Dendritic cell treated with granulocyte-macrophage colony-stimulating factor and Interleukin-4, amounts not matched to agents 40 ng/mL and 50 ng/mL, for 4 days (primary cell): ENCODE measurements at regions not wholly inside any gene's neighbourhood (a gene's known extent, or its start where the extent isn't known, plus 50 kb on each side); places are given as distances from the start of the nearest gene placed in this dataset.

Experiments used
- H3K27ac Mint-ChIP-seq: one replicate; pipeline ENCODE4 v1.8.0; 2022; ENCODE audit warnings: mild to moderate bottlenecking, mixed read lengths
- H3K27me3 Mint-ChIP-seq: one replicate; pipeline ENCODE4 v1.8.0; 2022; ENCODE audit warnings: mild to moderate bottlenecking, mixed read lengths
- H3K36me3 Mint-ChIP-seq: one replicate; pipeline ENCODE4 v1.8.0; 2022; ENCODE audit warnings: low read depth, mixed read lengths
- H3K4me1 Mint-ChIP-seq: one replicate; pipeline ENCODE4 v1.8.0; 2022; ENCODE audit warnings: low read depth, mixed read lengths
- H3K4me3 Mint-ChIP-seq: one replicate; pipeline ENCODE4 v1.8.0; 2022; ENCODE audit warnings: mild to moderate bottlenecking, moderate library complexity, mixed read lengths
- H3K9me3 Mint-ChIP-seq: one replicate; pipeline ENCODE4 v1.8.0; 2022; ENCODE audit warnings: mixed read lengths
- intact Hi-C: fragments of 100-400 bp; cut with micrococcal nuclease; formaldehyde crosslinking; loops from one replicate; pipeline ENCODE4 v1.15.0; 2022

DNA sequence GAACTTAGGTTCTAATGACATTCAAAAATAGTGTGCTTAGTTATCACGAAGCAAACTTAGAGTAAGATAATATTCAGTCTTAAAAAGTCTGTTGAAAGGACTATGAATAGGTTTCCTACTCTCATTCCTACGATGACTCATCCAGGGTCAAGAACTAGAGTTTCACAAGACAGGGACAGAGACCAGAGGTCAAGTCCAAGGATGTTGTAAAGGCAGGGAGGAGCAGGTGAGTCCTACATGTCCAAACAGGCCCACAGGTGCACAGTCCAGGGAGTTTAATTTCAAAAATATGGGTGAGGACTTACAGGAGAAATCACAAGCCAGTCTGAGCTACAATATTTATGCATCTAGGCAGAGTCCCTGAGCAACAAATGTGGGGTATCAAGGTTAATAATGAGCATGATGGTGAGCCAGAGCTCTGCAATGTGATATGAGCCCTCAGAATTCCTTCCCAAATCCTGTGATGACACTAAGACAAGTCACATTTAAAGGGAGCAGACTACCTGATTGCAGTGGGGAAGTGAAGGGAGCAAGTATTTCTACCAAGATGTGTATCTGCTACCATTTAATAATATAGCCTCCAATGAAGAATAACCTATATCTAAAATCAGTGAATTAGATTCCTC is 100.0 kb upstream of the NRIP1 start:
- no peak overlapping the region for H3K27ac Mint-ChIP-seq
- peaks cover 18% of the 10 kb centered on the region for H3K4me1 Mint-ChIP-seq
- H3K4me3 Mint-ChIP-seq: no peak overlapping the region
- no peaks in the 10 kb centered on the region for H3K36me3 Mint-ChIP-seq
- intact Hi-C loops: no loop called here
- peaks cover 19% of the 10 kb centered on the region for H3K27me3 Mint-ChIP-seq
- H3K9me3 Mint-ChIP-seq: no peaks in the 10 kb centered on the region

GRCh38 chr21:15170614-15171013 is 105.8 kb upstream of the NRIP1 start:
- Mint-ChIP-seq H3K27me3 (peaks cover 3% of the 10 kb centered on the region), H3K27ac (no peak overlapping the region), H3K9me3 (no peaks in the 10 kb centered on the region), H3K4me3 (no peak overlapping the region), H3K4me1 (no peaks in the 10 kb centered on the region), H3K36me3 (no peaks in the 10 kb centered on the region)
- intact Hi-C loops: no loop called here

DNA sequence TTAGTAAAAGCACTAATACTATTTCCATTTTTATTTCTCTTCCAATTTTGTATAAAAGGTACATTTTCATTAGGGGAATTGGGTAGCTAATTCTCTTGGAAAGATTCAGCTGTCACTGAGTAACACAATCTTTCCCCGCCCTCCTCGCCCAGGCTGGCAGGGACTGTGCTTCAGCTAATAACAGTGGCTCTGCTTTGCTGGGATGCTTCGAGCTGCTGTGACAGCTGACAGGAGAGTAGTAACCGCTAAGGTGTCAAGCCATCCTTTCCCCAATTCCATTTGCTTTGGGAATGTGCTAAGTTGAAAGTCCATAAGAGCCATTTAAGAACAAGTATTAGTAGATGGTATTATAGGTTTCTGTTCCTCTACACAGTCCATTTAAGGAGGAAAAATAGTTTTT is 106.7 kb upstream of the NRIP1 start:
- no peak overlapping the region for H3K27ac Mint-ChIP-seq
- H3K4me1 Mint-ChIP-seq: no peaks in the 10 kb centered on the region
- no peak overlapping the region for H3K4me3 Mint-ChIP-seq

GRCh38 chr21:15172963-15173362 is 108.2 kb upstream of the NRIP1 start:
- Mint-ChIP-seq H3K4me1 (no peaks in the 10 kb centered on the region), H3K36me3 (no peaks in the 10 kb centered on the region), H3K9me3 (no peaks in the 10 kb centered on the region), H3K4me3 (no peak overlapping the region), H3K27ac (no peak overlapping the region), H3K27me3 (no peaks in the 10 kb centered on the region)
- intact Hi-C loops: no loop called here

More for the DNA sequence above, 106.7 kb upstream of the NRIP1 start:
- Mint-ChIP-seq H3K9me3 (no peaks in the 10 kb centered on the region), H3K27me3 (no peaks in the 10 kb centered on the region), H3K36me3 (no peaks in the 10 kb centered on the region)
- intact Hi-C loops: no loop called here

DNA sequence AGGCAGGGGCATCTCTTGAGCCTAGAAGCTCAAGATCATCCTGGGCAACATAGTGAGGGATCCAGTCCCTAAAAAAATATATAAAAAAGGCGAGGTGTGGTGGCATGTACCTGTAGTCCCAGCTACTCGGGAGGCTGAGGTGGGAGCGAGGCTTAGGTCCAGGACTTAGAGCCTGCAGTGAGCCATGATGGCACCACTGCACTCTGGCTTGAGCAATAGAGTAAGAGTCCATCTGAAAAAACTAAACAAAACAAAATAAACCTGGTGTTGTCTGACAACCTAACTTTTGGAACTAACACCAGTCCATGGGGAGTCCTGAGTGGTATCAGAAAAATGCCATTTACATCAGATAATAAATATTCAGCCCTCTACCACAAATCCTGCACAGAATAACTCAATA is 110.1 kb upstream of the NRIP1 start:
- no peak overlapping the region for H3K27ac Mint-ChIP-seq
- no peaks in the 10 kb centered on the region for H3K4me1 Mint-ChIP-seq
- no peak overlapping the region for H3K4me3 Mint-ChIP-seq
- no peaks in the 10 kb centered on the region for H3K27me3 Mint-ChIP-seq
- H3K9me3 Mint-ChIP-seq: no peaks in the 10 kb centered on the region
- no peaks in the 10 kb centered on the region for H3K36me3 Mint-ChIP-seq
- intact Hi-C loops: no loop called here

- no peaks in the 10 kb centered on the region for H3K4me1 Mint-ChIP-seq
- peaks cover 2% of the 10 kb centered on the region for H3K27me3 Mint-ChIP-seq
- intact Hi-C loops: no loop called here
- H3K4me3 Mint-ChIP-seq: no peak overlapping the region
- no peaks in the 10 kb centered on the region for H3K36me3 Mint-ChIP-seq
- no peak overlapping the region for H3K27ac Mint-ChIP-seq
- H3K9me3 Mint-ChIP-seq: no peaks in the 10 kb centered on the region
These were observed 117.9 kb upstream of the NRIP1 start for GRCh38 chr21:15182731-15183130.

- Mint-ChIP-seq H3K27ac (no peak overlapping the region), H3K4me1 (no peaks in the 10 kb centered on the region), H3K27me3 (peaks cover 2% of the 10 kb centered on the region), H3K9me3 (no peaks in the 10 kb centered on the region), H3K36me3 (no peaks in the 10 kb centered on the region), H3K4me3 (no peak overlapping the region)
- intact Hi-C loops: no loop called here
These were observed 119.0 kb upstream of the NRIP1 start for GRCh38 chr21:15183813-15184257.

DNA sequence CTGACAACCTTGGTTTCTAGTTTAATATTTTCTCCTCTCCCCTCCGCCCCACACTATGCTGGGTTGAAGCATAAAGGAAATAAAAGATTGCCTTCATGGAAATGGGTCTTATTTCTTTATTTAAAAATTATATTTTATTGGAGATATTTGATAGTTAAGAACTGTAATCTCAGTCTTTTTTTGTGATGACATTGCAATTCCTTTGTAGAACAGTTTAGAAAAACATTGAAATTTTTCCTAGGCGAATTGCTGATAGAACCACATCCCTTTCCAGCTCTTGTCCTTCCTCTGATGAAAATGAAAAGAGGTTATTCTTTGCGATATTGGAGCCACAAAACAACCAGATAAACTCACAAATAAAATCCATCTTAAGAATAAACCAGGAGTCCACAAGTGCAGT is 125.6 kb upstream of the NRIP1 start:
- H3K27ac Mint-ChIP-seq: no peak overlapping the region
- peaks cover 14% of the 10 kb centered on the region for H3K27me3 Mint-ChIP-seq
- peaks cover 6% of the 10 kb centered on the region for H3K4me1 Mint-ChIP-seq
- H3K9me3 Mint-ChIP-seq: no peaks in the 10 kb centered on the region
- no peaks in the 10 kb centered on the region for H3K36me3 Mint-ChIP-seq
- intact Hi-C loops: no loop called here
- H3K4me3 Mint-ChIP-seq: no peak overlapping the region

DNA sequence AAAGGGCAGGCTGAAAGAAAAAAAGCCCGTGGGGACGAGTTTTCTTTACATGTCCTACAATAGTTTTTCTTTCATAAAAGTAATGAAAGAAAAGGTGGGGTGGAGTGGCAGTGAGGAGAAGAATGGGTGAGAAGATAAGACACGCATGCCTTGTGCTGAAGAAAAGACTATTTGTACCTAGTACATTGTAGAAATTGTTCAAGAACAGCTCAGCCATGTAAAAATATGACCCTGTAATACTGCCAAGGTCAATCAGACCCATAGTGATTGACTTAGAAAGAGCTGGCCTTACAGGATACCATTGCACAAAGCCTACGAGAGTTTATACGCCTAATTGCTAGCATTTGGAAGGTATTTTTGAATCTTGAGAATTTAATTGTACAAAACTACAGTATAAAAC is 126.0 kb upstream of the NRIP1 start:
- Mint-ChIP-seq H3K27me3 (peaks cover 15% of the 10 kb centered on the region), H3K27ac (no peak overlapping the region), H3K4me1 (peaks cover 6% of the 10 kb centered on the region), H3K9me3 (no peaks in the 10 kb centered on the region), H3K4me3 (no peak overlapping the region), H3K36me3 (no peaks in the 10 kb centered on the region)
- intact Hi-C loops: no loop called here

DNA sequence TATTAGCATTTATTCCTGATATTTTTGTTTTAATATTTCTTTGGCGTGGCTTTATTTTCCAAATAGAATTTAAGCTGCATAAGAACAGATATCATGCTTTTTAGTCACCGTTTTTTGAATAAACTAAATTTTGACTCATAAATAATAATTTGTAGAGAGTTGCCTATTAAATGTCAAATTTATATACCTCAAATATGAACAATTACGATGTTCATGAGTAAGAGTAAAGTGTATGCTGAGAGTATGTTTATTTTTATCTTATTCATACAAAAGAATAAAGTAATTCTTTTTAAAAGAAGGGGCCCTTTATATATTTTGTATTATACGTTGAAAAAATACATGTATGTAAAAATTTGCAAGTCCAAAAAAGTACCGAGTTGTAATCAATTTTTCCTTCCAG is 126.5 kb upstream of the NRIP1 start:
- H3K36me3 Mint-ChIP-seq: no peaks in the 10 kb centered on the region
- H3K27me3 Mint-ChIP-seq: peaks cover 15% of the 10 kb centered on the region
- peaks cover 6% of the 10 kb centered on the region for H3K4me1 Mint-ChIP-seq
- H3K4me3 Mint-ChIP-seq: no peak overlapping the region
- intact Hi-C loops: no loop called here
- H3K27ac Mint-ChIP-seq: no peak overlapping the region
- H3K9me3 Mint-ChIP-seq: no peaks in the 10 kb centered on the region

DNA sequence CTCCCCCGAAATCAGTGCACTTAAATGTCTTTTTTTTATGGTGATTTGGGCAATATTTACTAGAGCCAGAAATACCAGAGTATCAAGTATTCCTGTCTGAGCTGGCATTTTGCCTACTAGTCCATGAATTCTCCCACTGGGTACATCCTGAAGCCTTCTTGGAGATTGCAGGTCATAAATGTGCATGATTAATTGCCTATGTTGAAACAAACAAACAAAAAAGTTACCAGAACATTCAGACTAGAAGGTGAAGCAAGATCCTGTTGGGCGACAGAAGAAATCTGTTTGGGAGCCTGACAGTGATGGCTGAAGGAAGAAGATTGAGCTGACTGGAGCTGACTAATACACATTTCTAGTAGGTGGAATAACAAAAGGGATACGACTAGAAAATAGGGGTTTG is 127.4 kb upstream of the NRIP1 start:
- no peak overlapping the region for H3K27ac Mint-ChIP-seq
- peaks cover 15% of the 10 kb centered on the region for H3K27me3 Mint-ChIP-seq
- no peak overlapping the region for H3K4me3 Mint-ChIP-seq
- intact Hi-C loops: no loop called here
- H3K36me3 Mint-ChIP-seq: no peaks in the 10 kb centered on the region
- H3K4me1 Mint-ChIP-seq: peaks cover 6% of the 10 kb centered on the region
- no peaks in the 10 kb centered on the region for H3K9me3 Mint-ChIP-seq

- H3K27me3 Mint-ChIP-seq: peaks cover 13% of the 10 kb centered on the region
- H3K27ac Mint-ChIP-seq: no peak overlapping the region
- no peak overlapping the region for H3K4me3 Mint-ChIP-seq
- no peaks in the 10 kb centered on the region for H3K9me3 Mint-ChIP-seq
- H3K4me1 Mint-ChIP-seq: peaks cover 6% of the 10 kb centered on the region
- intact Hi-C loops: no loop called here
- H3K36me3 Mint-ChIP-seq: no peaks in the 10 kb centered on the region
These were observed 129.1 kb upstream of the NRIP1 start for GRCh38 chr21:15193937-15194336.

DNA sequence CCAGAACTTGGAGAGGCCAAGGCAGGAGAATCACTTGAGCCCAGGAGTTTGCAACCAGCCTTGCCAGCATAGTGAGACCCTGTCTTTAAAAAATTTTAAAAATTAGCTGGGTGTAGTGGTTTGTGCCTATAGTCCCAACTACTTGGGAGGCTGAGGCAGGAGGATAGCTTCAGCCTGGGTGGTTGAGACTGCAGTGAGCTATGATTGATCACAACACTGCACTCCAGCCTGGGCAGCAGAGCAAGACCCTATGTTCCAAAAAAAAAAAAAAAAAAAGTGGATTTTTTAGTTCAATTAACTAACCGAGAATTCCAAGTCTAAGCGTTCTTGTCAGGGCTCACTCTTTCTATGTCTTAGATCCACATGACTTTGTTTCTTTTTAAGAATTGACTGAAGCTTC is 130.3 kb upstream of the NRIP1 start:
- Mint-ChIP-seq H3K27me3 (peaks cover 12% of the 10 kb centered on the region), H3K4me1 (peaks cover 6% of the 10 kb centered on the region), H3K9me3 (no peaks in the 10 kb centered on the region), H3K27ac (no peak overlapping the region), H3K36me3 (no peaks in the 10 kb centered on the region), H3K4me3 (no peak overlapping the region)
- intact Hi-C loops: no loop called here

- Mint-ChIP-seq H3K36me3 (no peaks in the 10 kb centered on the region), H3K4me3 (no peak overlapping the region), H3K27me3 (peaks cover 8% of the 10 kb centered on the region), H3K9me3 (no peaks in the 10 kb centered on the region), H3K4me1 (peaks cover 6% of the 10 kb centered on the region), H3K27ac (no peak overlapping the region)
- intact Hi-C loops: no loop called here
These were observed 131.0 kb upstream of the NRIP1 start for GRCh38 chr21:15195768-15196167.

DNA sequence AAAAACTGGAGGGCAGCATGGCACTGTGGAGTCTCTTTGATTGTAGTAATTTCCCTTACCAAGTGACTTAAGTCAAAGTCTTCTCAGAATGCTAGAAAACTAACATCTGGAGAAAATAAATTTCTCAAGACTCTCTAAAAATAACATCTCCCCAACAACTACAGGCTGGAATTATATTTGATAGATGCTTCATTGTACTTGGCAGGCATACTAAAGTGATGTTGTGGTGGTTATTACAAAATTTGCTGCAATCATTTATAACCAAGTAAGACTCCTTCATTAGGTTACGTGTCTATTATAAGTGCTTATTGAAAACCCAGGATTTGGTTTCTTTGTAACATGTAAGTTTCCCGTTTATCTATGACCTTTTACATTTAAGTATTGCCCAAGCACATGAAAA is 132.9 kb upstream of the NRIP1 start:
- Mint-ChIP-seq H3K4me1 (no peaks in the 10 kb centered on the region), H3K36me3 (no peaks in the 10 kb centered on the region), H3K27ac (no peak overlapping the region), H3K27me3 (peaks cover 3% of the 10 kb centered on the region), H3K4me3 (no peak overlapping the region), H3K9me3 (no peaks in the 10 kb centered on the region)
- intact Hi-C loops: no loop called here
